AG09319 (cell line): ENCODE measurements at regions not wholly inside any gene's neighbourhood (a gene's known extent, or its start where the extent isn't known, plus 50 kb on each side); places are given as distances from the start of the nearest gene placed in this dataset.

Experiments
- DNase-seq: peaks from one replicate; pipeline ENCODE4 v3.0.0-alpha.2; 2010; ENCODE audit warnings: low read depth; ENCODE audit errors: extremely low read depth
- TF ChIP-seq, protein P1 (sequence below): IDR thresholded peaks from 2 replicates; pipeline ENCODE4 v1.5.1; 2011; ENCODE audit warnings: low read depth, mild to moderate bottlenecking, inconsistent platforms, low read length, moderate library complexity

DNA sequence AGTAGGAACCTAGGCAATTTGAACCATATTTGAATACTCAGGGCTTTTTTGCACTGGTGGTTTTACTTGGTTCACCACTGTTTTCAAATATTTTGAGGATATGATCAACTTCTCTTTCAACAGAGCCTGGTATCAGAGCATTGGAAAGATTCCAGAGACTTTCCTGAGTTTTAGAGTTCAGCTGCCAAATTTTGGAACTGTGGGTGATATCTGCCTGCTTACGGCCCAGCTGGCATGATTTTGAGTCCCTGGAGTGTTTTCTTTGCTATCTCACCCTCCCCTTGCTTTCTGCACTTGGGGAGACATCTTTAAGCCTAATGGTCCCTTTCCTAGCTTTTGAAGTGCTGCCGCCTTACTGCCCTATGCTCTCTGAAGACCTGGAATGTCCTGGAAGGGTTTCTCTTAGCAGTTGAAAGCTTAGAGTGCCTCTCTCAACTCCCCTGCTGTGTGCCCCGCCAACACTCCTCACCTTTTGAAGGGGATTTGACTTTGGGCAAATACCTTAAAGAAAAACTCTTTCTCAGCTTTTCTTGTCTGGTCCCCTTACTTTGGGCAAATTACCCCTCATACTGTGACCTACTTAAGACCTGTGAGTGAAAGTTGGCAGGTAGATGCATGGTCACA, 539.1 kb downstream of the MFSD1 start:
- no peak for DNase-seq
- TF ChIP-seq, protein P1, sequence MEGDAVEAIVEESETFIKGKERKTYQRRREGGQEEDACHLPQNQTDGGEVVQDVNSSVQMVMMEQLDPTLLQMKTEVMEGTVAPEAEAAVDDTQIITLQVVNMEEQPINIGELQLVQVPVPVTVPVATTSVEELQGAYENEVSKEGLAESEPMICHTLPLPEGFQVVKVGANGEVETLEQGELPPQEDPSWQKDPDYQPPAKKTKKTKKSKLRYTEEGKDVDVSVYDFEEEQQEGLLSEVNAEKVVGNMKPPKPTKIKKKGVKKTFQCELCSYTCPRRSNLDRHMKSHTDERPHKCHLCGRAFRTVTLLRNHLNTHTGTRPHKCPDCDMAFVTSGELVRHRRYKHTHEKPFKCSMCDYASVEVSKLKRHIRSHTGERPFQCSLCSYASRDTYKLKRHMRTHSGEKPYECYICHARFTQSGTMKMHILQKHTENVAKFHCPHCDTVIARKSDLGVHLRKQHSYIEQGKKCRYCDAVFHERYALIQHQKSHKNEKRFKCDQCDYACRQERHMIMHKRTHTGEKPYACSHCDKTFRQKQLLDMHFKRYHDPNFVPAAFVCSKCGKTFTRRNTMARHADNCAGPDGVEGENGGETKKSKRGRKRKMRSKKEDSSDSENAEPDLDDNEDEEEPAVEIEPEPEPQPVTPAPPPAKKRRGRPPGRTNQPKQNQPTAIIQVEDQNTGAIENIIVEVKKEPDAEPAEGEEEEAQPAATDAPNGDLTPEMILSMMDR, result no peak

DNA sequence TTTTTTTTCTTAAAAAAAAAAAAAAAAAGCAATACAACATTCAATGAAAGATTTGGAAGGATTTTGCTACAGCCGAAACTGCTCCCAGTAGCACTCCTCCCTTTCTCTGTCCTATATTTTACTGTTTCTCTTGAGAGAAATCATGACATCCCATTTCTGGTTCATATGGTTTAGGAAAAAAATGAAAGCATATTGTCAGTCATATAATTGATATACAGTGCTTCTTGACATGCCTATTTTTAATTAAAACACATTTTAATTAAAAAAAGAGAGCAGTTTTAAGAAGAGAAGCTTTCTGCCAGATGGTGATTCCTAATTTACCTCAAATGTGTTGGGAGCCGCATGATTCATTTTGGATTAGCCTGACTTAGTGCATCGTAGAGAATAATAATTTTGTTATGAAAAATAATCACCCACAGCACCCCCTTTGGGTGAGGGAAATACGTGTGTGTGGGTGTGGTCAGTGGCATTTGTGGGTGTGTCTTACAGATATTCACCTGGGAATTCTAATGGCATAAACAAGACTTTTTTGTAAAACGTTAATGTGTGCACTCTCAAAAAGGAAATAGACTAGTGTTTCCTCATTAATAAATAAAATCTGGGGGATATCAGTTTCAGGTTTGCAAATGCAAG, 544.5 kb downstream of the MFSD1 start:
- TF ChIP-seq, protein P1, result no peak
- DNase-seq, result no peak

DNA sequence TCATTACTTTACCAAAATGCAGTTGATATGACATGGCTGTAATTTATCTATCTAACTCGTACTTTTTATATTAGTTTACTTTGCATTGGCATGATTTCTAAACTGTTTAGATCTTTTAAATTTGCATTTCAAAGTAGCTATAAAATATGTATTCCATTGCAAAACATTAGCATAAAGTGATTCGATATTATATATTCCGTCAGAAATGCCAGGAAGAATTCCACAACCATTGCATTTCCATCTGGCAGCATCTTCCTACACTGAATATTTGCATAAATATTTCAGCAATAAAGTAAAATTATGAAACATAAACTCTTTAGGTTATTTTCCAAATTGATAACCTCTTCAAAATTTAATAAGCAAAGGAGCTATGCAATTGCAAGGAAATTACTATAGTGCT, 546.6 kb downstream of the MFSD1 start:
- DNase-seq, result no peak

DNA sequence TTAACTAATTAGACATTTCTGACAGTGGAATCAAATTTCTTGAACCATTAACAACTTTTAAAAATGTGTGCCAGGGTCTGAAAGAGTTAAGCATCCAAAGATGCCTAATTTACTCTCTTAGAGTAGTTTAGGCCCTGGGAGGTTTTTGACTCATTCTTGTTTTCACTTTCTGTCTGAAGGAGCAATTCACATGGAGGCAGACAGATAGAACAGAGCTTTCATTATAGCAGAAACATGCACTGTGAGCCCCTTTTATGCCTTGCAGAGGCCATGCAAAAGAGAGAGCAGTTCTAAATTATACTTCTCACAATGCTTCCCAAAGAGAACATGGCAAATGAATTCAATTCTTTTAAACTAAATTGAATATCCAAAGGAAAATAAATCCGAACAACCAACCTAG, 554.8 kb downstream of the MFSD1 start:
- TF ChIP-seq, protein P1, result no peak
- no peak for DNase-seq

More for the DNA sequence above, 546.6 kb downstream of the MFSD1 start:
- TF ChIP-seq, protein P1, result no peak

DNA sequence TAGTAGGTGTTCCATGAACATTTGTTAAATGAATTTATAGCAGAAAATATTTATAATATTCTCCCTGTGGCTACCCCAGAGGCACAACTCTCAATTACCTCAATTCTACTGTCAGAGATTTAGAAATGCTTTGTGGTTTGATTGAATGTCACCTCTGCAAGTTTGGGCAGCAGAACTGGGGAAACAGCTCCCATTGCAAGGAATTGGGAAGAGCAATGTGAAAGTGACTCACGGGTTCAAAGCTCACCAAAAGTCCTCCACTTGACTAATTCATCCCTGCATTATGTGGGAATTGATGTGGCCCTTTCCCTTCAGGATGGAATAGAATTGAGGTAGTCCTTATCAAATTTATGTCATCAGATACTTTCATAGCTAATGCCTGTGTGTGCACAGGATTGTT, 562.7 kb downstream of the MFSD1 start:
- DNase-seq, result no peak
- TF ChIP-seq, protein P1, result no peak

DNA sequence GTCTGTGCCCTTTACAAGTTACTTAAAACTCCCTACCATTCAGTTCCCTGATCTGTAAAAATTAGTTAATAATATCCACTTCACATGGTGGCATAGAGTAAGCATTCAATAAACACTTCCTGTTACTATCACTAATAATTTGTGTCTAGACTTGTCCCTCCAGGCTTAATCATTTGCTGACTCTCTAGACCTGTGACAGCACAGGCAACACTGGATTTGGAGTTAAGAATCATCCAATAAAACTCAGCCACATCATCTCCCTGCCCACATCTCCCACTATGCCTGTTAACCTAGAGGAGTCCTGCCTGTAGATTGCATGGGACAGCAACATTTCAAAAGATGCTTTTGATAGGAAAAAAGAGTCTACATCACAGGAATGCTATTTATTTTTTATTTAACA, 564.6 kb downstream of the MFSD1 start:
- TF ChIP-seq, protein P1, result no peak
- no peak for DNase-seq

DNA sequence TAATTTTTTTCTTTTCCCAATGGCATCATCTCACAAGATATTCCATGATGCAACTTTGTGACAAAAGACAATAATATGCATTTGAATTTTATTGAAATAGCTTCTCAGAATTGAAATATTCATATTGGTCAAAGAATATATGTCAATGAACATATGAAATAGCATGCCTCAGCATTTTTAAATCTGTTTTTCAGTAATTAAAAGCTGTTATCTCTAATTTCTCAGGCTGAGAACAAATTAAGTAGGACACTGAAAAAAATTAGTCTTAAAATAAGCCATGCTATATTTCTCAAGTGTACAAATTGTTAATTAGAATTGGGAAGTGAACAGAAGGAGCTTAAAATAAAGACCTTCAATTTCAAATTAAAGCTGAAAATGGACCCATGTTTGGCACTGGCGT, 570.1 kb downstream of the MFSD1 start:
- no peak for DNase-seq
- TF ChIP-seq, protein P1, result no peak
